OCI-LY3 (cell line): ENCODE measurements at regions not wholly inside any gene's neighbourhood (a gene's known extent, or its start where the extent isn't known, plus 50 kb on each side); places are given as distances from the start of the nearest gene placed in this dataset.

Source experiments
- H2AFZ ChIP-seq: fragments of 200-600, 300-600 bp; shearing (Covaris generic); 2 replicates; pipeline ENCODE4 v1.6.0; 2014; ENCODE audit warnings: antibody characterized with exemption, low read depth, low read length
- H3K27ac ChIP-seq: fragments of 200-600, 300-600 bp; sonication (generic); 2 replicates; pipeline ENCODE4 v1.5.1; 2014; ENCODE audit warnings: mild to moderate bottlenecking, low read length, moderate library complexity, mixed read lengths
- H3K27me3 ChIP-seq: fragments of 200-600, 300-600 bp; sonication (generic); 2 replicates; pipeline ENCODE4 v1.6.1; 2014; ENCODE audit warnings: low read depth, low read length, mixed read lengths
- H3K36me3 ChIP-seq: fragments of 200-600, 300-600 bp; sonication (generic); replicated peaks from 2 replicates; pipeline ENCODE3; 2014; ENCODE audit warnings: low read depth, low read length, mixed read lengths
- H3K4me1 ChIP-seq: fragments of 300-600, 200-600 bp; sonication (generic); 2 replicates; pipeline ENCODE4 v1.6.1; 2014; ENCODE audit warnings: low read length, mixed read lengths
- H3K4me2 ChIP-seq: fragments of 200-600, 300-600 bp; sonication (generic); 2 replicates; pipeline ENCODE4 v1.6.1; 2014; ENCODE audit warnings: low read length, mixed read lengths
- H3K4me3 ChIP-seq: fragments of 300-600, 200-600 bp; sonication (generic); 2 replicates; pipeline ENCODE4 v1.5.1; 2014; ENCODE audit warnings: antibody characterized with exemption, mild to moderate bottlenecking, low read length, moderate library complexity
- H3K79me2 ChIP-seq: fragments of 300-600, 200-600 bp; shearing (Covaris generic); 2 replicates; pipeline ENCODE4 v1.6.1; 2014; ENCODE audit warnings: mild to moderate bottlenecking, low read length, mixed read lengths
- H3K9ac ChIP-seq: fragments of 300-600, 200-600 bp; shearing (Covaris generic); 2 replicates; pipeline ENCODE4 v1.6.0; 2014; ENCODE audit warnings: mild to moderate bottlenecking, low read length, moderate library complexity
- H3K9me3 ChIP-seq: fragments of 200-600, 300-600 bp; shearing (Covaris generic); 2 replicates; pipeline ENCODE4 v1.6.1; 2014; ENCODE audit warnings: low read length, mixed read lengths; ENCODE audit not compliant: insufficient read depth
- H4K20me1 ChIP-seq: fragments of 200-600, 300-600 bp; sonication (generic); 2 replicates; pipeline ENCODE4 v1.6.1; 2016; ENCODE audit warnings: low read length, mixed read lengths; ENCODE audit not compliant: insufficient read depth
- EZH2phosphoT487 ChIP-seq: fragments of 200-600 bp; shearing (Covaris generic); IDR thresholded peaks from 2 replicates; pipeline ENCODE4 v1.6.1; 2018; ENCODE audit warnings: antibody characterized with exemption, mixed run types, low read depth
- TF ChIP-seq, protein P1 (sequence below): fragments of 200-600, 300-600 bp; sonication (generic); IDR thresholded peaks from 2 replicates; pipeline ENCODE4 v1.5.1; 2014; ENCODE audit warnings: antibody characterized with exemption, low read length, low read depth

DNA sequence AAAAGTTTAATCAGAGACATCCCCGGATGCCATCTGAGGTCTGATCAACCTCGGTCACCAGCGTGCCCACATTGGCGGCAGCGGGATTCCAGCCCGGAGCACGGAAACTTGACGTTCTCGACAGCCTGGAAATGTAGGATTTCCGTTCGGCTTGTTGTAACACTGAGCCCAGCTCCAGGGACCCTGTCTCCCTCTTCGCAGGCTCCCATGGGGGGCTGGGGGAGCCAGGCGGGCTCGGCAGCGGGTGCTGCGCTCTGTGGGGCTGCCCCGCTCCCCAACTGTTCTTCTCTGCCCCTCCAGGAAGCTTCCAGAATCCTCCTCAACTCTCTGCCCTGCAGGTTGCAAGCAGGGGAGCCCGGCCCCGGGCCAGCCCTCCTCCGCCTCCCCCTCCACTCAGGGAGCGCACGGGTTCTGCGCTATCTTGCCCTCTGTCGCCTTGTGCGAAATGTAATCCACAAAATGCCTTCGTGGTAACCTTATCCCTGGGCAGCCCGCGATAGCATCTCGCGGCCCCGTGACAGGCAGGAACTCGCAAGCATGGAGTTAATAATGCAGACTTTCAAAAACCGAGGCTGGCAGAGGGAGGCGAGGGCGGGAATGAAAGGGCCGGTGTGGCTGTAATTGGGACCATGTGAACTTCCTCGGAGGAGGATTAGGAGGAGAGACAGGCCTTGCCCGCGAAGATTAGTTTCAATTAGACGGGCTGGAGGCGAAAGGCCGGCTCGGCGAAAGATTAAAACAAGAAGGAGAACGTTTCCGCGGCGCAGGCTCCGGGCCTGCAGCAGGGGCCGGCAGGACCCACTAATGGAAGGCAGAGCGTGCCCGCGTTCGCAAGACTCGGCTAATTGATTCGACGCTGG is 53.9 kb upstream of the TTC34 start:
- H3K4me1 ChIP-seq: no peaks in the 10 kb centered on the region
- no peak overlapping the region for H3K4me2 ChIP-seq
- no peak overlapping the region for H3K9ac ChIP-seq
- no peaks in the 10 kb centered on the region for H3K79me2 ChIP-seq
- no peak overlapping the region for H3K27ac ChIP-seq
- no peaks in the 10 kb centered on the region for H4K20me1 ChIP-seq
- no peak overlapping the region for H3K4me3 ChIP-seq
- H3K27me3 ChIP-seq: no peaks in the 10 kb centered on the region
- no peaks in the 10 kb centered on the region; the same call in 1 of the 2 replicates for H3K9me3 ChIP-seq
- H2AFZ ChIP-seq: no peak overlapping the region
- no peaks in the 10 kb centered on the region for H3K36me3 ChIP-seq
- no peak for TF ChIP-seq EZH2phosphoT487
- TF ChIP-seq, protein P1, sequence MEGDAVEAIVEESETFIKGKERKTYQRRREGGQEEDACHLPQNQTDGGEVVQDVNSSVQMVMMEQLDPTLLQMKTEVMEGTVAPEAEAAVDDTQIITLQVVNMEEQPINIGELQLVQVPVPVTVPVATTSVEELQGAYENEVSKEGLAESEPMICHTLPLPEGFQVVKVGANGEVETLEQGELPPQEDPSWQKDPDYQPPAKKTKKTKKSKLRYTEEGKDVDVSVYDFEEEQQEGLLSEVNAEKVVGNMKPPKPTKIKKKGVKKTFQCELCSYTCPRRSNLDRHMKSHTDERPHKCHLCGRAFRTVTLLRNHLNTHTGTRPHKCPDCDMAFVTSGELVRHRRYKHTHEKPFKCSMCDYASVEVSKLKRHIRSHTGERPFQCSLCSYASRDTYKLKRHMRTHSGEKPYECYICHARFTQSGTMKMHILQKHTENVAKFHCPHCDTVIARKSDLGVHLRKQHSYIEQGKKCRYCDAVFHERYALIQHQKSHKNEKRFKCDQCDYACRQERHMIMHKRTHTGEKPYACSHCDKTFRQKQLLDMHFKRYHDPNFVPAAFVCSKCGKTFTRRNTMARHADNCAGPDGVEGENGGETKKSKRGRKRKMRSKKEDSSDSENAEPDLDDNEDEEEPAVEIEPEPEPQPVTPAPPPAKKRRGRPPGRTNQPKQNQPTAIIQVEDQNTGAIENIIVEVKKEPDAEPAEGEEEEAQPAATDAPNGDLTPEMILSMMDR: no peak

- no peaks in the 10 kb centered on the region for H3K79me2 ChIP-seq
- no peak overlapping the region for H3K4me2 ChIP-seq
- no peaks in the 10 kb centered on the region for H3K36me3 ChIP-seq
- no peaks in the 10 kb centered on the region for H3K4me1 ChIP-seq
- H3K4me3 ChIP-seq: no peak overlapping the region
- H4K20me1 ChIP-seq: no peaks in the 10 kb centered on the region
- no peaks in the 10 kb centered on the region; the same call in 1 of the 2 replicates for H3K9me3 ChIP-seq
- no peak overlapping the region for H3K27ac ChIP-seq
- H3K9ac ChIP-seq: no peak overlapping the region
- H3K27me3 ChIP-seq: no peaks in the 10 kb centered on the region
- TF ChIP-seq, protein P1: no peak
- TF ChIP-seq EZH2phosphoT487: no peak
- no peak overlapping the region for H2AFZ ChIP-seq
These were observed 54.5 kb upstream of the TTC34 start for GRCh38 chr1:2856066-2856390.

- H3K4me2 ChIP-seq: no peak overlapping the region
- no peak overlapping the region for H2AFZ ChIP-seq
- H3K27me3 ChIP-seq: no peaks in the 10 kb centered on the region
- no peak overlapping the region for H3K4me3 ChIP-seq
- no peak overlapping the region for H3K9ac ChIP-seq
- H3K36me3 ChIP-seq: no peaks in the 10 kb centered on the region
- H4K20me1 ChIP-seq: no peaks in the 10 kb centered on the region
- no peaks in the 10 kb centered on the region for H3K4me1 ChIP-seq
- H3K79me2 ChIP-seq: no peaks in the 10 kb centered on the region
- H3K9me3 ChIP-seq: no peaks in the 10 kb centered on the region; the same call in 1 of the 2 replicates
- H3K27ac ChIP-seq: no peak overlapping the region
- no peak for TF ChIP-seq EZH2phosphoT487
- TF ChIP-seq, protein P1: no peak
These were observed 55.3 kb upstream of the TTC34 start for GRCh38 chr1:2856676-2857375.

GRCh38 chr1:2857521-2857920 is 56.0 kb upstream of the TTC34 start:
- Histone ChIP-seq H3K27ac (no peak overlapping the region), H3K4me1 (no peaks in the 10 kb centered on the region), H3K9me3 (no peaks in the 10 kb centered on the region; the same call in 1 of the 2 replicates), H3K79me2 (no peaks in the 10 kb centered on the region), H3K27me3 (no peaks in the 10 kb centered on the region), H2AFZ (no peak overlapping the region), H3K4me3 (no peak overlapping the region), H3K4me2 (no peak overlapping the region), H3K9ac (no peak overlapping the region), H3K36me3 (no peaks in the 10 kb centered on the region), H4K20me1 (no peaks in the 10 kb centered on the region)
- TF ChIP-seq, protein P1: no peak
- no peak for TF ChIP-seq EZH2phosphoT487
